ENCODE measurements at regions not wholly inside any gene's neighbourhood (a gene's known extent, or its start where the extent isn't known, plus 50 kb on each side); places are given as distances from the start of the nearest gene placed in this dataset.

GRCh38 chr6:7035837-7036249 lies 71.9 kb upstream of the RREB1 start:
- DNase-seq: no peak

GRCh38 chr6:7041511-7042026 lies 66.2 kb upstream of the RREB1 start:
- DNase-seq: no peak

- DNase-seq: no peak
Measured at GRCh38 chr6:7042056-7042653, 65.6 kb upstream of the RREB1 start.

- DNase-seq: no peak
Measured at GRCh38 chr6:7042654-7043545, 64.9 kb upstream of the RREB1 start.

GRCh38 chr6:7045331-7045730 lies 62.4 kb upstream of the RREB1 start:
- DNase-seq: no peak

- DNase-seq: no peak
Measured at GRCh38 chr6:7045746-7046145, 62.0 kb upstream of the RREB1 start.

GRCh38 chr6:7047128-7047527 lies 60.6 kb upstream of the RREB1 start:
- DNase-seq: no peak

- DNase-seq: no peak
Measured at GRCh38 chr6:7047966-7048365, 59.8 kb upstream of the RREB1 start.

- DNase-seq: no peak
Measured at GRCh38 chr6:7048894-7049293, 58.9 kb upstream of the RREB1 start.

GRCh38 chr6:7050004-7050403 lies 57.8 kb upstream of the RREB1 start:
- DNase-seq: no peak

GRCh38 chr6:7050872-7051779 lies 56.6 kb upstream of the RREB1 start:
- peak; percentile 76 for DNase-seq

- DNase-seq: peak; percentile 78
Measured at GRCh38 chr6:7051780-7052442, 55.9 kb upstream of the RREB1 start.

GRCh38 chr6:7052443-7053011 lies 55.2 kb upstream of the RREB1 start:
- peak; percentile 74 for DNase-seq

GRCh38 chr6:7053125-7053774 lies 54.5 kb upstream of the RREB1 start:
- no peak for DNase-seq

Measured in right forelimb (tissue), 1 donor.